ENCODE measurements at regions not wholly inside any gene's neighbourhood (a gene's known extent, or its start where the extent isn't known, plus 50 kb on each side); places are given as distances from the start of the nearest gene placed in this dataset.

GRCh38 chr2:5392658-5393057 is 299.5 kb upstream of the SOX11 start:
- ChIA-PET CTCF (no interaction called here), POLR2A (no interaction called here)
- no peaks in the 10 kb centered on the region for H3K4me1 Mint-ChIP-seq
- H3K27ac Mint-ChIP-seq = no peak overlapping the region
- no peak overlapping the region for H3K4me3 Mint-ChIP-seq
- intact Hi-C loops (cut with micrococcal nuclease) = no loop called here
- no peak for TF ChIP-seq CTCF (IDR thresholded peaks at IDR 0.05)
- DNase-seq (no peak), ATAC-seq (ENCODE audit: low read depth) (no peak)
- H3K36me3 Mint-ChIP-seq (ENCODE audit: low read depth) = no peaks in the 10 kb centered on the region
- no peaks in the 10 kb centered on the region for H3K27me3 Mint-ChIP-seq
- H3K9me3 Mint-ChIP-seq = peaks cover 3% of the 10 kb centered on the region

- CTCF ChIA-PET = no interaction called here
- intact Hi-C loops (cut with micrococcal nuclease) = no loop called here
- POLR2A ChIA-PET = no interaction called here
- Mint-ChIP-seq H3K4me3 (no peak overlapping the region), H3K4me1 (no peaks in the 10 kb centered on the region), H3K36me3 (ENCODE audit: low read depth) (no peaks in the 10 kb centered on the region), H3K9me3 (peaks cover 3% of the 10 kb centered on the region), H3K27me3 (no peaks in the 10 kb centered on the region), H3K27ac (no peak overlapping the region)
- TF ChIP-seq CTCF (IDR thresholded peaks at IDR 0.05) = no peak
- DNase-seq (no peak), ATAC-seq (ENCODE audit: low read depth) (no peak)
Measured at GRCh38 chr2:5393474-5393873, 298.7 kb upstream of the SOX11 start.

GRCh38 chr2:5394223-5394622 is 298.0 kb upstream of the SOX11 start:
- DNase-seq (no peak), ATAC-seq (ENCODE audit: low read depth) (no peak)
- POLR2A ChIA-PET = no interaction called here
- no peak overlapping the region for H3K4me3 Mint-ChIP-seq
- no peaks in the 10 kb centered on the region for H3K36me3 Mint-ChIP-seq (ENCODE audit: low read depth)
- H3K27me3 Mint-ChIP-seq = no peaks in the 10 kb centered on the region
- no peak for TF ChIP-seq CTCF (IDR thresholded peaks at IDR 0.05)
- H3K4me1 Mint-ChIP-seq = no peaks in the 10 kb centered on the region
- no peak overlapping the region for H3K27ac Mint-ChIP-seq
- intact Hi-C loops (cut with micrococcal nuclease) = no loop called here
- CTCF ChIA-PET = no interaction called here
- H3K9me3 Mint-ChIP-seq = peaks cover 3% of the 10 kb centered on the region

- Mint-ChIP-seq H3K36me3 (ENCODE audit: low read depth) (no peaks in the 10 kb centered on the region), H3K27me3 (no peaks in the 10 kb centered on the region), H3K4me3 (no peak overlapping the region), H3K4me1 (no peaks in the 10 kb centered on the region), H3K27ac (no peak overlapping the region), H3K9me3 (no peaks in the 10 kb centered on the region)
- CTCF ChIA-PET = no interaction called here
- POLR2A ChIA-PET = no interaction called here
- no peak for TF ChIP-seq CTCF (IDR thresholded peaks at IDR 0.05)
- intact Hi-C loops (cut with micrococcal nuclease) = no loop called here
- no peak for DNase-seq
- no peak for ATAC-seq (ENCODE audit: low read depth)
Measured at GRCh38 chr2:5401115-5401657, 291.0 kb upstream of the SOX11 start.

- no peak overlapping the region for H3K27ac Mint-ChIP-seq
- no peak for DNase-seq
- H3K4me1 Mint-ChIP-seq = no peaks in the 10 kb centered on the region
- TF ChIP-seq CTCF (IDR thresholded peaks at IDR 0.05) = no peak
- no peaks in the 10 kb centered on the region for H3K36me3 Mint-ChIP-seq (ENCODE audit: low read depth)
- H3K4me3 Mint-ChIP-seq = no peak overlapping the region
- CTCF ChIA-PET = no interaction called here
- intact Hi-C loops (cut with micrococcal nuclease) = no loop called here
- no peaks in the 10 kb centered on the region for H3K9me3 Mint-ChIP-seq
- POLR2A ChIA-PET = no interaction called here
- H3K27me3 Mint-ChIP-seq = no peaks in the 10 kb centered on the region
- ATAC-seq (ENCODE audit: low read depth) = no peak
Measured at GRCh38 chr2:5403392-5403791, 288.8 kb upstream of the SOX11 start.

Measured in activated B cell treated with CpG ODN at 0.5 μM for 24 hours (primary cell).